Activated CD4-positive, alpha-beta memory T cell treated with anti-CD3 and anti-CD28 coated beads, Interleukin-2, amount 10 ng/mL, durations not matched to agents 7 days and 5 days (primary cell): ENCODE measurements at regions not wholly inside any gene's neighbourhood (a gene's known extent, or its start where the extent isn't known, plus 50 kb on each side); places are given as distances from the start of the nearest gene placed in this dataset.

ENCODE experiments used
- CTCF ChIA-PET: fragments of 350-600 bp; sonication (Branson Sonifier 250); formaldehyde crosslinking; loops from one replicate; lab custom pipeline; 2021; ENCODE audit warnings: antibody characterized with exemption, inconsistent platforms; lab: Charles Lee
- POLR2A ChIA-PET: fragments of 350-600 bp; sonication (Branson Sonifier 250); formaldehyde crosslinking; loops from one replicate; lab custom pipeline; 2021; ENCODE audit warnings: antibody characterized with exemption; lab: Charles Lee
- DNase-seq: peaks from one replicate; pipeline ENCODE4 v3.0.0-alpha.2; 2020
- H3K27ac Mint-ChIP-seq: one replicate; pipeline ENCODE4 v1.8.0; 2021; ENCODE audit warnings: mild to moderate bottlenecking, mixed read lengths
- H3K27me3 Mint-ChIP-seq: one replicate; pipeline ENCODE4 v1.8.0; 2021; ENCODE audit warnings: mixed read lengths
- H3K36me3 Mint-ChIP-seq: one replicate; pipeline ENCODE4 v1.8.0; 2021; ENCODE audit warnings: low read depth, mixed read lengths
- H3K4me1 Mint-ChIP-seq: one replicate; pipeline ENCODE4 v1.8.0; 2021; ENCODE audit warnings: mixed read lengths
- H3K4me3 Mint-ChIP-seq: one replicate; pipeline ENCODE4 v1.8.0; 2021; ENCODE audit warnings: mild to moderate bottlenecking, mixed read lengths
- H3K9me3 Mint-ChIP-seq: one replicate; pipeline ENCODE4 v1.8.0; 2021; ENCODE audit warnings: mixed read lengths

- no peak overlapping the region for H3K27ac Mint-ChIP-seq
- POLR2A ChIA-PET = no interaction called here
- H3K4me3 Mint-ChIP-seq = no peak overlapping the region
- H3K9me3 Mint-ChIP-seq = no peaks in the 10 kb centered on the region
- DNase-seq = no peak
- CTCF ChIA-PET = no interaction called here
- H3K36me3 Mint-ChIP-seq = no peaks in the 10 kb centered on the region
- peaks cover 12% of the 10 kb centered on the region for H3K27me3 Mint-ChIP-seq
- peaks cover 8% of the 10 kb centered on the region for H3K4me1 Mint-ChIP-seq
These were observed 52.0 kb upstream of the GATA5 start for GRCh38 chr20:62527781-62528180.

DNA sequence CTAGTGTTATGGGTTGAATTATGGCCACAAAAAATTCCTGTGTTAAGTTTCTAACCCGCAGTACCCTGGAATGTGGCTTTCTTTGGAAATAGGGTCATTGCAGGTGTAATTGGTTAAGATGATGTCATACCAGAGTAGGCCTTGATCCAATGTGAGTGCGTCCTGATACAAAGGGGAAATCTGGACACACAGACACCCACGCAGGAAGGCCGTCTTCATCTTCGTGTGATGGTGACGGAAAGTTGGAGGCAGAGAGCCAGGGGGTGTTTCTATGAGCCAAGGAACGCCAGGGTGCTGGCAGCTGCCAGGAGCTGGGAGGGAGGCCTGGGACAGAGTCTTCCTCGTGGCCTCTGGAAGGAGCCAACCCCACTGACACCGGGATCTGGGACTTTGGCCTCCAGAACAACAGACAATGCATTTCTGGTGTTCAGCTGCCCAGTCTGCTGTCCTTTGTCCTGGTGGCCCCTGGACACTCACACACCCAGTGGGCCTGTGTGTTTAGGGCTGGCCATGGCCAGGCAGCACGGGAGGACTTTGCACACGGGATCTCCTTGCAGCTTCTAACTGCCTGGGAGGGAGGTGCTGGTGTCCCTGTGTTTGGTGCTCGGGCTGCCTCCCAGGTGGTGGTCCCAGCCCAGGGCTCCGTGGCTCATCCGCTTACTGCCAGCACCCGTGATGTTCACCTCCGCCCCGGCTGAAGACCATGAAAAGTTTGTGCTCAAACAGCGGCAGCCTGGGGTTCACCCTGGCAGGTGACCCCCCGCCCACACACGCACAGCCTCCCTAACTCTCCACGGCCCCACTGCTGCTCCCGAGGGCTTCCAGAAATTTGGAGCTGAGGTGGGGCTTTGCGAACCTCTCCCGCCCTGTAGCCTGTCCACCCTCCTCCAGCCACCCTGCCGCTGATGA, 53.4 kb upstream of the GATA5 start:
- DNase-seq = no peak
- Mint-ChIP-seq H3K36me3 (no peaks in the 10 kb centered on the region), H3K27ac (no peak overlapping the region), H3K4me1 (no peaks in the 10 kb centered on the region), H3K9me3 (no peaks in the 10 kb centered on the region), H3K27me3 (peaks cover 2% of the 10 kb centered on the region), H3K4me3 (no peak overlapping the region)
- ChIA-PET POLR2A (no interaction called here), CTCF (no interaction called here)

- Mint-ChIP-seq H3K36me3 (no peaks in the 10 kb centered on the region), H3K27me3 (peaks cover 2% of the 10 kb centered on the region), H3K9me3 (no peaks in the 10 kb centered on the region), H3K27ac (no peak overlapping the region), H3K4me3 (no peak overlapping the region), H3K4me1 (no peaks in the 10 kb centered on the region)
- ChIA-PET POLR2A (no interaction called here), CTCF (no interaction called here)
- DNase-seq = no peak
These were observed 54.3 kb upstream of the GATA5 start for GRCh38 chr20:62529896-62530642.

DNA sequence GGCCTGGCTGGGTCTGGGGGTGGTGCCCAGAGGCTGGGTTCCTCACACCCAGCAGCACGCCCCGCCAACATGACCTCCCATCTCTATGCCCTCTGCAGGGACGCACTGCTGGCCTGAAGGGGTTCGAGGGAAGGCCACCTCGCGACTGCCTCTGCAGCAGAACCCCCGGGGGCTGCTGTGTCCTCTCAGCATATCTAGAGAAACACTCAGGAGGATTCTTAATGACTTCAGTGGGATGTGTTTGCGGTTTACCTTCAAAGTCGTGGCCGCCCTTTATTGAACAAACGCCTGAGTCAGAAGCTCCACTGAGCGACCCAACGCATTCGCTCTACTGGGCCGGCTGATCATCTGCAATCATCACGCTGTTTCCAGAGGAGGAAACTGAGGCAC, 54.8 kb upstream of the GATA5 start:
- Mint-ChIP-seq H3K36me3 (no peaks in the 10 kb centered on the region), H3K9me3 (no peaks in the 10 kb centered on the region), H3K27ac (no peak overlapping the region), H3K4me1 (no peaks in the 10 kb centered on the region), H3K27me3 (peaks cover 2% of the 10 kb centered on the region), H3K4me3 (no peak overlapping the region)
- DNase-seq = no peak
- ChIA-PET CTCF (no interaction called here), POLR2A (no interaction called here)

GRCh38 chr20:62531046-62531838, 55.4 kb upstream of the GATA5 start:
- H3K4me1 Mint-ChIP-seq = no peaks in the 10 kb centered on the region
- no peaks in the 10 kb centered on the region for H3K36me3 Mint-ChIP-seq
- no peak overlapping the region for H3K27ac Mint-ChIP-seq
- H3K4me3 Mint-ChIP-seq = no peak overlapping the region
- no peak for DNase-seq
- H3K9me3 Mint-ChIP-seq = no peaks in the 10 kb centered on the region
- peaks cover 2% of the 10 kb centered on the region for H3K27me3 Mint-ChIP-seq
- ChIA-PET POLR2A (no interaction called here), CTCF (no interaction called here)

- POLR2A ChIA-PET = no interaction called here
- DNase-seq = no peak
- Mint-ChIP-seq H3K27ac (no peak overlapping the region), H3K36me3 (no peaks in the 10 kb centered on the region), H3K27me3 (no peaks in the 10 kb centered on the region), H3K4me1 (no peaks in the 10 kb centered on the region), H3K9me3 (no peaks in the 10 kb centered on the region), H3K4me3 (no peak overlapping the region)
- CTCF ChIA-PET = no interaction called here
These were observed 57.1 kb upstream of the GATA5 start for GRCh38 chr20:62532921-62533320.

GRCh38 chr20:62533591-62534495, 58.0 kb upstream of the GATA5 start:
- Mint-ChIP-seq H3K27ac (no peak overlapping the region), H3K4me3 (no peak overlapping the region), H3K27me3 (no peaks in the 10 kb centered on the region), H3K4me1 (no peaks in the 10 kb centered on the region), H3K9me3 (no peaks in the 10 kb centered on the region), H3K36me3 (no peaks in the 10 kb centered on the region)
- no peak for DNase-seq
- CTCF ChIA-PET = no interaction called here
- POLR2A ChIA-PET = no interaction called here

- Mint-ChIP-seq H3K4me1 (no peaks in the 10 kb centered on the region), H3K4me3 (no peak overlapping the region), H3K27me3 (no peaks in the 10 kb centered on the region), H3K36me3 (no peaks in the 10 kb centered on the region), H3K27ac (no peak overlapping the region), H3K9me3 (no peaks in the 10 kb centered on the region)
- no peak for DNase-seq
- ChIA-PET POLR2A (no interaction called here), CTCF (no interaction called here)
These were observed 58.9 kb upstream of the GATA5 start for GRCh38 chr20:62534526-62535221.

GRCh38 chr20:62535282-62535811, 59.6 kb upstream of the GATA5 start:
- no peak overlapping the region for H3K4me3 Mint-ChIP-seq
- H3K27me3 Mint-ChIP-seq = no peaks in the 10 kb centered on the region
- no peaks in the 10 kb centered on the region for H3K4me1 Mint-ChIP-seq
- ChIA-PET POLR2A (no interaction called here), CTCF (no interaction called here)
- no peaks in the 10 kb centered on the region for H3K9me3 Mint-ChIP-seq
- DNase-seq = no peak
- no peaks in the 10 kb centered on the region for H3K36me3 Mint-ChIP-seq
- no peak overlapping the region for H3K27ac Mint-ChIP-seq

- Mint-ChIP-seq H3K4me3 (no peak overlapping the region), H3K27me3 (no peaks in the 10 kb centered on the region), H3K9me3 (no peaks in the 10 kb centered on the region), H3K36me3 (no peaks in the 10 kb centered on the region), H3K27ac (no peak overlapping the region), H3K4me1 (no peaks in the 10 kb centered on the region)
- DNase-seq = no peak
- POLR2A ChIA-PET = no interaction called here
- CTCF ChIA-PET = no interaction called here
These were observed 60.2 kb upstream of the GATA5 start for GRCh38 chr20:62535964-62536363.

- ChIA-PET CTCF (no interaction called here), POLR2A (no interaction called here)
- no peak for DNase-seq
- no peak overlapping the region for H3K4me3 Mint-ChIP-seq
- no peaks in the 10 kb centered on the region for H3K36me3 Mint-ChIP-seq
- H3K4me1 Mint-ChIP-seq = no peaks in the 10 kb centered on the region
- no peaks in the 10 kb centered on the region for H3K27me3 Mint-ChIP-seq
- no peaks in the 10 kb centered on the region for H3K9me3 Mint-ChIP-seq
- H3K27ac Mint-ChIP-seq = no peak overlapping the region
These were observed 61.1 kb upstream of the GATA5 start for GRCh38 chr20:62536871-62537401.
